ENCODE measurements at regions not wholly inside any gene's neighbourhood (a gene's known extent, or its start where the extent isn't known, plus 50 kb on each side); places are given as distances from the start of the nearest gene placed in this dataset.

DNA sequence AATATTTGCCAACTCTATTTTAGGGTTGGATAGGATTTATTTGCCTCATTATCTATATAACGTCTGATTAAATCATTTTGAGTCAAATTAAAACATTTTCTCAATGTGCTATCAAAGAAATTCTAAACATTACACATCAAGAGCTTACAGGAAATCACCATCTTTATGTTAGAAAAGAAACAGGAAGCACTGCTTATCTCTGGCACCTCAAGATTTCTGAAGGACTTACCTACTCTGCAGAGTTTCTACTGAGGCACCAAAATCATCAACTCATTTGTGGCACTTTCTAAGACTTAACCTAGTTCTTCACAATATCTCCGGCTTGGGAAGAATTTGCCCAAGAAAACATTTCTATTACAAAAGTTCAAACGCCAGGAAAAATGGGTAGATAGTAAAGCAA is 181.3 kb upstream of the EOMES start:
- ATAC-seq (no peak), DNase-seq (ENCODE audit: low spot score in 2 of 2) (no peak)
- Mint-ChIP-seq H3K36me3 (peaks cover 0 to 10% of the 10 kb centered on the region in 2 donors), H3K9me3 (peaks cover 0 to 9% of the 10 kb centered on the region in 2 donors), H3K27ac (peak overlapping the region; percentile 16 to 84)

DNA sequence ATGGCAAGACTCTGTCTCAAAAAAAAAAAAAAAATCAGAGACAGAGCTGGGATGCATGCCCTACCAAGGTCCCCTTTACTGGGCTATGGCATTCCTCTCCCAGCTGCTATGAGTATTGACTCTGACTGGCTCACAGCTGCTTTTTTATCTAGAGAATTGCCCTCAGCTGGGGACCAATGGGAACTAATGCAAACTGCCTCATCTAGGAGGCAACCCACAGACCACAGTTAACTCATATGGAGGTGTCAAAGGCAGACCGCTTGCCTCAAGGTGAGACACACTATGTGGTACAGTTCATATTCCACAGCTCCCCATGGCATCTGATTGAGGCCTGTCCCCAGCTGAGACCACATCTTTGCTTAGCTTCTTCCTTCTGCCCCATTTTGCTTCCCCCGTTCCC is 183.5 kb upstream of the EOMES start:
- H3K36me3 Mint-ChIP-seq = peaks cover 0 to 10% of the 10 kb centered on the region in 2 donors
- peak; percentile 71 to 81 for ATAC-seq
- DNase-seq (ENCODE audit: low spot score in 2 of 2) = no peak
- no peak overlapping the region for H3K27ac Mint-ChIP-seq
- H3K9me3 Mint-ChIP-seq = peaks cover 0 to 9% of the 10 kb centered on the region in 2 donors

GRCh38 chr3:27907148-27907547 is 185.0 kb upstream of the EOMES start:
- Mint-ChIP-seq H3K9me3 (peaks cover 0 to 9% of the 10 kb centered on the region in 2 donors), H3K36me3 (peaks cover 0 to 10% of the 10 kb centered on the region in 2 donors), H3K27ac (no peak overlapping the region)
- ATAC-seq = no peak
- no peak for DNase-seq (ENCODE audit: low spot score in 2 of 2)

- Mint-ChIP-seq H3K27ac (peak overlapping the region in 1 of 2 donors; percentile 70), H3K36me3 (peaks cover 0 to 7% of the 10 kb centered on the region in 2 donors), H3K9me3 (peaks cover 0 to 7% of the 10 kb centered on the region in 2 donors)
- DNase-seq (ENCODE audit: low spot score in 2 of 2) (no peak), ATAC-seq (no peak)
These were observed 185.8 kb upstream of the EOMES start for GRCh38 chr3:27907929-27908328.

DNA sequence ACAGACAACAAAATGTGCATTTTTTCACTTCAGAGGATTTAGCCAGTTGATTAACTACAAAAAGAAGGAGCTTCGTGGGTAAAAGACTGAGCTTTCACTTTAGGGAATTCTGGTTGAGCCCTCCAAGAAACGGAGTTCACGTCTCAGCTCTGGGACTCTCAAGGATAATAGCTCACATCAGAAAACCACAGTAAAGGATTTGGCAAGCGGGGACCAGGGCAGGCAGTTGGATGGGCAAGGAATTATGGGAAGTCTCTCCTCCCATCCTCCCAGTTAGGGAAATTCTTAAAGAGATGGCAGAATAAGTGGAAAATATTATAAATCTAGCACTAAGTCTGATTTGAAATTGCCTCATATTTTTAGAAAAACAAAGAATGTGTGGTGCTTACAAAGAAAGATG is 188.3 kb upstream of the EOMES start:
- H3K9me3 Mint-ChIP-seq = no peaks in the 10 kb centered on the region
- no peaks in the 10 kb centered on the region for H3K36me3 Mint-ChIP-seq
- ATAC-seq (no peak), DNase-seq (ENCODE audit: low spot score in 2 of 2) (no peak)
- H3K27ac Mint-ChIP-seq = no peak overlapping the region

- ATAC-seq (no peak), DNase-seq (ENCODE audit: low spot score in 2 of 2) (no peak)
- Mint-ChIP-seq H3K9me3 (peaks cover 0 to 3% of the 10 kb centered on the region in 2 donors), H3K36me3 (no peaks in the 10 kb centered on the region), H3K27ac (no peak overlapping the region)
These were observed 192.1 kb upstream of the EOMES start for GRCh38 chr3:27914199-27914598.

DNA sequence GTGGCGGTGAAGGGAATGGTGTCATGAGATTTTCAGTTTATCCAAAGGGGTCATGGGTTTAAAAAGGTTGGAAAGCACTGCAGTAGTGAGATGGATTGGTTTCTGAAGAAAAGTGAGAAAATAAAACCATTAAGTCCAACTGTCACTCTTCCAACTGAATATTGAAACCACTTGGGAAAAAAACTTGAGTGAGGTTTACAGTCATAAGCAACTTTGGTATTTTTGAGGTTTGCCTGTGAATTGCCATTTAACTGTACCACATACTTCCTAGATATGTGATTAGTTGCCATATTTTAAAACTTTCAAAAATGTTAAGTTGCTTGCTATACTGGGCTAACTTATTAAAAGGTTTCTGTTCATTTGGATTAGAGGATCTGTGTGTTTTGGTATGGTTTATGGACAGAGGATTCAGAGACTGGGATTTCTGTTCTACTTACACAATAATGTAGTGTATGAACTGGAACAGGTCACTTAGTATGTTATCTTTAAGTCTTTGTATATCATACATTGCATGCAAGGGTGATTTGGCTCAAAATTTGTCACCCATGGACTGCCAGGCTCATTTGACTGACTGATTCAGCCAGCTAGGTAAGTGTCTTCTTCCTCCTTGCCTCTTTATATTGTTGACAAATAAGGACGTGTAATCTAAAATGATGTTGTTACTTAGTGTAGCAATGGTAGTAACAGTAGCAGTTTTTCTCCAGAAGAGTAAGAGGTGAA is 201.4 kb upstream of the EOMES start:
- no peak for DNase-seq (ENCODE audit: low spot score in 2 of 2)
- ATAC-seq = no peak
- H3K9me3 Mint-ChIP-seq = peaks cover 0 to 14% of the 10 kb centered on the region in 2 donors
- H3K27ac Mint-ChIP-seq = no peak overlapping the region
- H3K36me3 Mint-ChIP-seq = peaks cover 0 to 9% of the 10 kb centered on the region in 2 donors

DNA sequence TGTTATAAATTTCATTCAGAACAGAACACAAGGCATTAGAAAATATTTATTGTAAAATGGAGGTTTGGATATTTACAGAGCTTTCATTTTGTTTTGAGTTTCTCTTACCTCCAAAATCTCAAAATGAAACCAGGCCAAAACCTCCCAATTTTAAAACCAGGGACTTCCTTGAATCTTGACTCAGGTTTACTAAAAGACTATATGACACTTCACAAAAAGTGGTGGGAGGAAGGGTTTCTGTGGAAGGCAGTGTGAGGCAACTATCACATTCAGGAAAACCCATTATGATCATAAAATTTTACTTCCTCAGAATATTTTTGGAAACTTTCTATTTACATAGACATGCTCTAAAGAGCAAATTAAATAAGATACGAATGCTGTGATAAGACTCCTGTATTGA is 205.8 kb upstream of the EOMES start:
- DNase-seq (ENCODE audit: low spot score in 2 of 2) (no peak), ATAC-seq (peak in 1 of 2 donors; percentile 66)
- Mint-ChIP-seq H3K27ac (no peak overlapping the region), H3K36me3 (peaks cover 0 to 6% of the 10 kb centered on the region in 2 donors), H3K9me3 (peaks cover 3 to 19% of the 10 kb centered on the region in 2 donors)

DNA sequence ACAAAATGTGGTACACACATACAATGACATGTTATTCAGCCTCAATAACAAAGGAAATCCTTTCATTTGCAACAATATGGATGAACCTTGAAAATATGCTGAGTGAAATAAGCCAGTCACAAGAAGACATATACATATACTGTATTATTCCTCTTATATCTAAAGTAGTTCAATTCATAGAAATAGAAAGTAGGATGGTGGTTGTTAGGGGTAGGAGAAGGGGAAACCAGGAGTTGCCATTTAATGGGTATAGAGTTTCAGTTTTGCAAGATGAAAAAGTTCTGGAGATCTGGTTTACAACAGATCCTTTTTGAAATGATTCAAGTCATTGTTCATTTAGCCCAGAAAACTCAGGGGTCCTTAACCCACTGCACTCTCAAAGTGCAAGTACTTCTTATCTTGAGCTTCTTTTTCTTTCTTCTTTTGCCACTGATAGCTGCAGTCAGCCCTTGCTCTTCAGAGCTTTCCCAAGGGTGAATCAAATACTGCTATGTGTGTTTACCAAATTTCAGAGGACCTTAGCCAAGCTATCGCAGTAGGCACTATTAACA is 208.0 kb upstream of the EOMES start:
- ATAC-seq (peak in 1 of 2 donors; percentile 48), DNase-seq (ENCODE audit: low spot score in 2 of 2) (no peak)
- peaks cover 3 to 15% of the 10 kb centered on the region in 2 donors for H3K9me3 Mint-ChIP-seq
- H3K27ac Mint-ChIP-seq = no peak overlapping the region
- H3K36me3 Mint-ChIP-seq = peaks cover 0 to 5% of the 10 kb centered on the region in 2 donors

DNA sequence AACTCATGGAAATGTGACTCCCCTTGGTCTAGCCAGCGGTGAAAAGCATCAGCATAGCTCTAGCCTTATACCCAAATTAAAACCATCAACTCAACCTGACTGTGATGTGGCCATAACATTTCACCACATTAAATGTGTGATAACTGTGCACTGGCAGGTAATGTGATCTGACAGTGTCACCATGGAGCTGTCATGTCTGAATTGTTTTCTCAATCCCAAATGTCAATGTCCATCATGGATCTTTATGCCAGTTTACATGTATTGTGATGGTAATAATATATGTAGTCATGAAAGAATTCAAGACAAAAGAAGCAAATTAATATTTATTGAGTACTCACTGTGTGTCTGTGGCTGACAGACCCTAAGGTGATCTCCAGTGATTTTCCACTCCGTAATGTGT is 213.4 kb upstream of the EOMES start:
- DNase-seq (ENCODE audit: low spot score in 2 of 2) (no peak), ATAC-seq (no peak)
- H3K36me3 Mint-ChIP-seq = peaks cover 0 to 5% of the 10 kb centered on the region in 2 donors
- peaks cover 3 to 8% of the 10 kb centered on the region in 2 donors for H3K9me3 Mint-ChIP-seq
- no peak overlapping the region for H3K27ac Mint-ChIP-seq

DNA sequence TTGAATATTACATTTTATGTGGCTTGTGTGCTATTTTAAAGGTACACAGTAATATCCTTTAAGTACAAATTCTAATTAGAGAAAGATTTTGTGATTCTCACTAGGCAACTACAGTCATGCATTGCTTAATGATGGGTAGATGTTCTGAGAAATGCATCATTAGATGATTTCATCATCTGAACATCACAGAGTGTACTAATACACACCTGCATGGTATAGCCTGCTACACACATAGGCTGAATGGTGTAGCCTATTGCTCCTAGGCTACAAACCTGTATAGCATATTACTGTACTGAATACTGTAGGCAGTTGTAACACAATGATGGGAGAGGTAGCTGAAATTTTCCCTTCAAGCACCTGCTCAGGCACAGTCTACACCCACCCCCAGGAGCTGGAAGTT is 217.4 kb upstream of the EOMES start:
- no peaks in the 10 kb centered on the region for H3K9me3 Mint-ChIP-seq
- H3K36me3 Mint-ChIP-seq = no peaks in the 10 kb centered on the region
- no peak for ATAC-seq
- DNase-seq (ENCODE audit: low spot score in 2 of 2) = no peak
- H3K27ac Mint-ChIP-seq = no peak overlapping the region

DNA sequence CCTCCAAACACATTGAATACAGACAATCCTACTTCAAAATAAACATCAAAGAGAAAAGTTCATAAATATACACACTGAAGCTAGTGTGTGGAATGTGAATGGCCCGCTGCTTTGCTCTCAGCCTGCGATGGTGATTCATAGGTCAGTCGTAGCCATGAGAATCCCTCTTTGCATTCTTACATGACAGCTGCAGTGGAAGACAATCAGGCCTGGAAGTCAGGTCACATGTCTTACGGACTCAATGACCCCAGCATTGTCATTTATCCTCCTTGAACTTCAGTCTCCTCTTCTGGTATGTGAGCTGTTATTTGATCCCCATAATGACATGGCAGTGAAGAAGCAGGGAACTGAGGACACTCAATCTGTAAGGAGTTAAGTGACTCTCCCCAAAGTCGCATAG is 217.8 kb upstream of the EOMES start:
- no peaks in the 10 kb centered on the region for H3K36me3 Mint-ChIP-seq
- H3K27ac Mint-ChIP-seq = no peak overlapping the region
- no peak for DNase-seq (ENCODE audit: low spot score in 2 of 2)
- ATAC-seq = no peak
- no peaks in the 10 kb centered on the region for H3K9me3 Mint-ChIP-seq

GRCh38 chr3:27943106-27943505 is 221.0 kb upstream of the EOMES start:
- no peaks in the 10 kb centered on the region for H3K9me3 Mint-ChIP-seq
- no peak for ATAC-seq
- no peak overlapping the region for H3K27ac Mint-ChIP-seq
- H3K36me3 Mint-ChIP-seq = no peaks in the 10 kb centered on the region
- DNase-seq (ENCODE audit: low spot score in 2 of 2) = no peak

DNA sequence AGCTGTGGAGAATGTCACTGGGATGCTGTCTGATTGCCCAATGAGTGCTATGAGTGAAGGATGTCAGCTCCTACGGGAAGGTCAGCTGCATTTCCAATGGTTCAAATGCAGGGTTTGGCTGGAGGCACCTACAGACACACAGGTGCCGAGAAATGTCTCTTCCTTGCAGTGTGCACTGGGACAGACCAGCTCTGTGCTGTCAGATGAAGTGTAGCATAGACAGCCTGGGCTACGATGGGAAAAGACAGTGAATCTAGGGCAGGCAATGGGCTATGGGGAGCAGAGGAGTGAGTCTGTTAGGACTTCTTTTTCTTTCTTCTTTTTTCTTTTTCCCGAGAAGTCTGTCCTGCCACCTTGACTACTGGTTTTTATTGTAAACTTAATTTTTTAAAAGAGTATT is 223.1 kb upstream of the EOMES start:
- Mint-ChIP-seq H3K9me3 (peaks cover 8% of the 10 kb centered on the region in 2 donors), H3K27ac (no peak overlapping the region), H3K36me3 (peaks cover 0 to 6% of the 10 kb centered on the region in 2 donors)
- ATAC-seq = no peak
- DNase-seq (ENCODE audit: low spot score in 2 of 2) = no peak

GRCh38 chr3:27960133-27960532 is 238.0 kb upstream of the EOMES start:
- Mint-ChIP-seq H3K9me3 (peaks cover 0 to 3% of the 10 kb centered on the region in 2 donors), H3K27ac (no peak overlapping the region), H3K36me3 (peaks cover 0 to 6% of the 10 kb centered on the region in 2 donors)
- no peak for DNase-seq (ENCODE audit: low spot score in 2 of 2)
- ATAC-seq = peak in 1 of 2 donors; percentile 72

DNA sequence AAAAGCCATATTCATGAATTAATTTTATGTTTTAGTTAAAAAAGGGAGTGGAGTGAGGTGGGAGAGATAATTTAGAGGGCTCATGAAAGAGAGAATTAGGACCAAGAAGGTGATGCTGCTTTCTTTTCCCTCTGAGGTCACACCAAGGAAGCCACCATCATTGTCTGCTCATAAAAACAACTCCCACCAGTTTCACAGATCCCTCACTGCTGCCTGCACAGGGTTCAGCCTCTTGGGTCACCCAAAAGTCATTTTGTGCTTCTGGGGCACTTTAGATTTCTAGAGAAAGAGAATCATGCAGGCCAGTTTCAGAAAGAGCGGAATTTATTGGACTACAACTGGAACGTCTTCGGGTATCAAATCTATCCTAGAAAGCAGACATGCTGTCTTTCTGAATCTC is 241.4 kb upstream of the EOMES start:
- H3K27ac Mint-ChIP-seq = no peak overlapping the region
- peak; percentile 47 to 54 for ATAC-seq

GRCh38 chr3:27971600-27971999 is 249.5 kb upstream of the EOMES start:
- Mint-ChIP-seq H3K9me3 (peaks cover 0 to 5% of the 10 kb centered on the region in 2 donors), H3K27ac (no peak overlapping the region), H3K36me3 (no peaks in the 10 kb centered on the region)
- no peak for DNase-seq (ENCODE audit: low spot score in 2 of 2)
- ATAC-seq = no peak

More for the DNA sequence above, 241.4 kb upstream of the EOMES start:
- Mint-ChIP-seq H3K36me3 (peaks cover 0 to 2% of the 10 kb centered on the region in 2 donors), H3K9me3 (no peaks in the 10 kb centered on the region)
- no peak for DNase-seq (ENCODE audit: low spot score in 2 of 2)

DNA sequence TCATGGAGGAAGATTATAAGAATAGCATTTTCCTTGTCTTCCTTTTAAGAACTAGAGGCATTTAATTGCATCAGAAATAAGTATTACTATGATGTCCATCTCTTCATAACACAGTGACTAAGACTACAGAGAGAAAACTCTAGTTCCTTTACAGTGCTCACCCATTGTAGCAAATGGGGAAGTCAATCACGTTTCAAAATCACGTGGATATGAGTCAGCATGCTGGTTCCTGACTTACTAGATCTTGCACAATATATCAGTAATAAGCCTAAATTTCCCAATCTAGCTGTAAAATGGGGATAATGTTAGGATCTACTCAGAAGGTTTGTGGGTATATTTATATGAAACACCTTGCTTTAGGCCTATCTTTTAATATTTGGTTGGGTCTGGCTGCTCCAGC is 254.8 kb upstream of the EOMES start:
- ATAC-seq = no peak
- Mint-ChIP-seq H3K27ac (no peak overlapping the region), H3K9me3 (peaks cover 0 to 2% of the 10 kb centered on the region in 2 donors), H3K36me3 (peaks cover 0 to 2% of the 10 kb centered on the region in 2 donors)
- DNase-seq (ENCODE audit: low spot score in 2 of 2) = no peak

Data from activated naive CD4-positive, alpha-beta T cell treated with anti-CD3 and anti-CD28 coated beads, Interleukin-2, amount 50 U/mL, for 72 hours (primary cell).